ENCODE measurements at regions not wholly inside any gene's neighbourhood (a gene's known extent, or its start where the extent isn't known, plus 50 kb on each side); places are given as distances from the start of the nearest gene placed in this dataset.

GRCh38 chr6:104418125-104418524 lies 441.6 kb downstream of the HACE1 start:
- TF ChIP-seq CTCF (IDR thresholded peaks at IDR 0.05) (no peak), POLR2A (IDR thresholded peaks at IDR 0.05) (no peak)

Measured in testis (tissue), 2 donors.